Epithelial cell of esophagus (primary cell): ENCODE measurements at regions not wholly inside any gene's neighbourhood (a gene's known extent, or its start where the extent isn't known, plus 50 kb on each side); places are given as distances from the start of the nearest gene placed in this dataset.

Experiments used
- DNase-seq: peaks from one replicate; pipeline ENCODE4 v3.0.0; 2010; ENCODE audit warnings: low read depth
- H3K4me3 ChIP-seq: 2 replicates; pipeline ENCODE4 v1.5.1; 2011; ENCODE audit warnings: mild to moderate bottlenecking, low read length, control low read depth
- CTCF ChIP-seq: IDR thresholded peaks from 2 replicates; pipeline ENCODE4 v1.5.1; 2011; ENCODE audit warnings: low read depth, mild to moderate bottlenecking, low read length, control low read depth, inconsistent platforms; ENCODE audit not compliant: insufficient read depth; ENCODE audit errors: missing control alignments

GRCh38 chr4:178632415-178632814 lies 1190.2 kb upstream of the AGA start:
- no peak for TF ChIP-seq CTCF
- no peak for DNase-seq

GRCh38 chr4:178633263-178633662 lies 1191.0 kb upstream of the AGA start:
- peak; percentile 13 for DNase-seq
- TF ChIP-seq CTCF = no peak
- no peak overlapping the region for H3K4me3 ChIP-seq

More at GRCh38 chr4:178632415-178632814, 1190.2 kb upstream of the AGA start:
- no peak overlapping the region for H3K4me3 ChIP-seq

GRCh38 chr4:178664621-178665020 lies 1222.4 kb upstream of the AGA start:
- no peak for DNase-seq
- no peak for TF ChIP-seq CTCF
- no peak overlapping the region for H3K4me3 ChIP-seq

- no peak for TF ChIP-seq CTCF
- peak; percentile 67 for DNase-seq
- H3K4me3 ChIP-seq = no peak overlapping the region
Observed at GRCh38 chr4:178665916-178666315, 1223.7 kb upstream of the AGA start.

GRCh38 chr4:178671766-178672165 lies 1229.5 kb upstream of the AGA start:
- DNase-seq = no peak
- TF ChIP-seq CTCF = no peak
- H3K4me3 ChIP-seq = no peak overlapping the region

GRCh38 chr4:178672512-178672911 lies 1230.3 kb upstream of the AGA start:
- H3K4me3 ChIP-seq = no peak overlapping the region
- DNase-seq = peak; percentile 3
- TF ChIP-seq CTCF = no peak

- no peak overlapping the region for H3K4me3 ChIP-seq
- no peak for TF ChIP-seq CTCF
- DNase-seq = no peak
Observed at GRCh38 chr4:178681871-178682270, 1239.6 kb upstream of the AGA start.
